KOPT-K1 (cell line): ENCODE measurements at regions not wholly inside any gene's neighbourhood (a gene's known extent, or its start where the extent isn't known, plus 50 kb on each side); places are given as distances from the start of the nearest gene placed in this dataset.
"Not testable (repeated sequence)": the region's sequence is repeated elsewhere in the genome, so short reads cannot be mapped to it uniquely, and the experiment has no call there.

ENCODE experiments used
- H3K27ac ChIP-seq: fragments of 200-600 bp; sonication (generic); 2 replicates; pipeline ENCODE4 v1.5.1; 2016; ENCODE audit warnings: antibody characterized with exemption, mild to moderate bottlenecking, low read depth, low read length; ENCODE audit not compliant: poor library complexity, severe bottlenecking
- H3K36me3 ChIP-seq: fragments of 200-600 bp; sonication (generic); 2 replicates; pipeline ENCODE4 v1.5.1; 2017; ENCODE audit warnings: antibody characterized with exemption, mild to moderate bottlenecking, low read length, moderate library complexity; ENCODE audit not compliant: insufficient read depth
- H3K9me3 ChIP-seq: fragments of 200-600 bp; sonication (generic); 2 replicates; pipeline ENCODE4 v1.5.1; 2017; ENCODE audit warnings: antibody characterized with exemption, low read length, mild to moderate bottlenecking; ENCODE audit not compliant: insufficient read depth, poor library complexity, severe bottlenecking

- no peak overlapping the region for H3K27ac ChIP-seq
- H3K36me3 ChIP-seq: no peaks in the 10 kb centered on the region
- peaks cover 18% of the 10 kb centered on the region for H3K9me3 ChIP-seq
Measured at GRCh38 chr17:27199948-27200347, 94.0 kb upstream of the WSB1 start.

GRCh38 chr17:27200476-27200875 lies 93.4 kb upstream of the WSB1 start:
- Histone ChIP-seq H3K36me3 (no peaks in the 10 kb centered on the region), H3K27ac (no peak overlapping the region), H3K9me3 (peaks cover 16% of the 10 kb centered on the region)

GRCh38 chr17:27203241-27203640 lies 90.7 kb upstream of the WSB1 start:
- Histone ChIP-seq H3K36me3 (no peaks in the 10 kb centered on the region), H3K9me3 (no peaks in the 10 kb centered on the region)

GRCh38 chr17:27206447-27206846 lies 87.5 kb upstream of the WSB1 start:
- Histone ChIP-seq H3K9me3 (no peaks in the 10 kb centered on the region), H3K27ac (no peak overlapping the region), H3K36me3 (no peaks in the 10 kb centered on the region)

More at GRCh38 chr17:27203241-27203640, 90.7 kb upstream of the WSB1 start:
- no peak overlapping the region for H3K27ac ChIP-seq

- H3K36me3 ChIP-seq: no peaks in the 10 kb centered on the region
- no peak overlapping the region for H3K27ac ChIP-seq
- no peaks in the 10 kb centered on the region for H3K9me3 ChIP-seq
Measured at GRCh38 chr17:27207073-27207513, 86.8 kb upstream of the WSB1 start.

- not testable (repeated sequence) for H3K9me3 ChIP-seq, H3K27ac ChIP-seq, H3K36me3 ChIP-seq
Measured at GRCh38 chr17:27208370-27208769, 85.5 kb upstream of the WSB1 start.

GRCh38 chr17:27209316-27209715 lies 84.6 kb upstream of the WSB1 start:
- Histone ChIP-seq H3K9me3 (peaks cover 4% of the 10 kb centered on the region), H3K27ac (no peak overlapping the region), H3K36me3 (no peaks in the 10 kb centered on the region)

- not testable (repeated sequence) for H3K27ac ChIP-seq, H3K36me3 ChIP-seq, H3K9me3 ChIP-seq
Measured at GRCh38 chr17:27210809-27211208, 83.1 kb upstream of the WSB1 start.

GRCh38 chr17:27216836-27217235 lies 77.1 kb upstream of the WSB1 start:
- Histone ChIP-seq H3K9me3 (peaks cover 9% of the 10 kb centered on the region), H3K36me3 (no peaks in the 10 kb centered on the region), H3K27ac (no peak overlapping the region)

GRCh38 chr17:27217631-27218030 lies 76.3 kb upstream of the WSB1 start:
- Histone ChIP-seq H3K9me3 (peaks cover 9% of the 10 kb centered on the region), H3K36me3 (no peaks in the 10 kb centered on the region), H3K27ac (no peak overlapping the region)

- peaks cover 9% of the 10 kb centered on the region for H3K9me3 ChIP-seq
- H3K27ac ChIP-seq: no peak overlapping the region
- no peaks in the 10 kb centered on the region for H3K36me3 ChIP-seq
Measured at GRCh38 chr17:27218041-27218440, 75.9 kb upstream of the WSB1 start.

- peaks cover 9% of the 10 kb centered on the region for H3K9me3 ChIP-seq
- H3K27ac ChIP-seq: no peak overlapping the region
- H3K36me3 ChIP-seq: no peaks in the 10 kb centered on the region
Measured at GRCh38 chr17:27218719-27219488, 75.0 kb upstream of the WSB1 start.

- H3K27ac ChIP-seq: no peak overlapping the region
- no peaks in the 10 kb centered on the region for H3K36me3 ChIP-seq
- peaks cover 10% of the 10 kb centered on the region for H3K9me3 ChIP-seq
Measured at GRCh38 chr17:27222515-27222914, 71.4 kb upstream of the WSB1 start.

- Histone ChIP-seq H3K9me3 (peaks cover 10% of the 10 kb centered on the region), H3K27ac (no peak overlapping the region), H3K36me3 (no peaks in the 10 kb centered on the region)
Measured at GRCh38 chr17:27224526-27225315, 69.2 kb upstream of the WSB1 start.

- Histone ChIP-seq H3K9me3 (peaks cover 10% of the 10 kb centered on the region), H3K36me3 (no peaks in the 10 kb centered on the region), H3K27ac (no peak overlapping the region)
Measured at GRCh38 chr17:27226611-27227230, 67.2 kb upstream of the WSB1 start.
